ENCODE measurements at regions not wholly inside any gene's neighbourhood (a gene's known extent, or its start where the extent isn't known, plus 50 kb on each side); places are given as distances from the start of the nearest gene placed in this dataset.

DNA sequence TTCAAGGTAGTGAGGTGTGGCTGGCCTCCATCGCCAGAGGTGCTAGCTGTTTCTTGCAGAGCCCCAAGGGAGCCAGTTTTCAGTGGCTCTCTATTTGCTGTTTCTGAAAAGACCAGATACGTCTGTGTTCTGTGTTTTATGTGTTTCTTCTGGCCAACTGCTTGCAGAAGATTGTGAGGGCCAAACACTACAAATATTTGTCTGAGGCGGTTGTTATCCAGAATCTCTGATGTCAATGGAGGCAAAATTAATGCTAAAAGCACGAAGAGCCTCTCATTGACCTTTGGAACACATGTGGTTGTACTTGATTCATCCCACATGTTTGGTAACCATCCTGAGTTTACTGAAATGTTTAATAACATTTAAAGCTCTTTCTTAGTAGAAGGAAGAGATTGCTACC, 113.9 kb downstream of the CT47B1 start:
- TF ChIP-seq CTCF (conservative IDR thresholded peaks at IDR 0.05; ENCODE audit: low read depth): no peak
- no peak for DNase-seq (ENCODE audit: low spot score)
- no peak overlapping the region for H3K27ac ChIP-seq
- ChIA-PET POLR2A (ENCODE audit: low non-redundant PET) (no interaction called here), CTCF (no interaction called here)

GRCh38 chrX:120759685-120760084, 116.0 kb downstream of the CT47B1 start:
- no peak for DNase-seq (ENCODE audit: low spot score)
- POLR2A ChIA-PET (ENCODE audit: low non-redundant PET): no interaction called here
- no peak overlapping the region for H3K27ac ChIP-seq
- CTCF ChIA-PET: interaction anchor here (0.6 kb wide), 1 partner anchor 64 kb away, joined by 3 read pairs; no protein-coding TSS in a partner anchor
- no peak for TF ChIP-seq CTCF (conservative IDR thresholded peaks at IDR 0.05; ENCODE audit: low read depth)

- TF ChIP-seq CTCF (conservative IDR thresholded peaks at IDR 0.05; ENCODE audit: low read depth): no peak
- H3K27ac ChIP-seq: no peak overlapping the region
- POLR2A ChIA-PET (ENCODE audit: low non-redundant PET): no interaction called here
- no peak for DNase-seq (ENCODE audit: low spot score)
- CTCF ChIA-PET: no interaction called here
Observed at GRCh38 chrX:120755066-120755846, 120.4 kb downstream of the CT47B1 start.

DNA sequence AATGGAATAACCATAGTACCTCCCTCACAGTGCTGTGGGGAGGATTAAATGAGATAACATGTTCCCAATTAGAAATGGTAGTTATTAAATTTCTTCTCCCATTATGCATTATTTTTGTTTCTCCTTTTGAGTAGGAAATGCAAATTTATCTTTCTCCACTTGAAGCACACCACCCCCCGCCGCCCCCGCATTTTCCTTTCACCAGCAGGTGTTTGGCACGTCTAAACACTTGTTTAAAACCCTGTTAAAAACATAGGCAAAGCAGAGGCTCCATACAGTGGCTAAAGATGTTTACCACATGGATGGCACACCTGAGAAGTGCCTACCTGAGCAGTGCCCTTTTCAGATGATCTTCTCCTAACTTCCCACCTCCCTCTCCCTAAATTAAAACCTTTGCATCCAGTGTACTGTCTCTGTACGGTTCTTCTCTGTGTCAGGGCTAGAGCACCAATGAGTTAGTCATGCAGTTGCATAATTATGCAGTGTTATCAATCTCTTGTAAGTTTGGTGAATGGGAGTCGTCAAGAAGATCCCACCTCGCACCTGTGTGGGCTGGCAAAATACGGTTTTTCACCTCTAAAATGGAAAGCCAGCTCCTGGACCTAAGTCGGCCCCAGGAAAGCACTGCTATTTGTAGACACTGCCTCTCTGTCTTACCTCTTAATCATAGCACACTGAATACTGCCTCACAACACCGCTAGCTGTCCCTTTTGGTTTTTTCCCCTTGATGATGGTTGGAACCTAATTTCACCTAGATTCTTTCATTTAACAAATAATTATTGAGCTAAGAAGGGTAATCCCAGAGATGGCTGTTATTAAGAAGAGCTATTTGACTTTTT, 122.0 kb downstream of the CT47B1 start:
- no peak for DNase-seq (ENCODE audit: low spot score)
- ChIA-PET POLR2A (ENCODE audit: low non-redundant PET) (no interaction called here), CTCF (no interaction called here)
- TF ChIP-seq CTCF (conservative IDR thresholded peaks at IDR 0.05; ENCODE audit: low read depth): no peak
- H3K27ac ChIP-seq: no peak overlapping the region

DNA sequence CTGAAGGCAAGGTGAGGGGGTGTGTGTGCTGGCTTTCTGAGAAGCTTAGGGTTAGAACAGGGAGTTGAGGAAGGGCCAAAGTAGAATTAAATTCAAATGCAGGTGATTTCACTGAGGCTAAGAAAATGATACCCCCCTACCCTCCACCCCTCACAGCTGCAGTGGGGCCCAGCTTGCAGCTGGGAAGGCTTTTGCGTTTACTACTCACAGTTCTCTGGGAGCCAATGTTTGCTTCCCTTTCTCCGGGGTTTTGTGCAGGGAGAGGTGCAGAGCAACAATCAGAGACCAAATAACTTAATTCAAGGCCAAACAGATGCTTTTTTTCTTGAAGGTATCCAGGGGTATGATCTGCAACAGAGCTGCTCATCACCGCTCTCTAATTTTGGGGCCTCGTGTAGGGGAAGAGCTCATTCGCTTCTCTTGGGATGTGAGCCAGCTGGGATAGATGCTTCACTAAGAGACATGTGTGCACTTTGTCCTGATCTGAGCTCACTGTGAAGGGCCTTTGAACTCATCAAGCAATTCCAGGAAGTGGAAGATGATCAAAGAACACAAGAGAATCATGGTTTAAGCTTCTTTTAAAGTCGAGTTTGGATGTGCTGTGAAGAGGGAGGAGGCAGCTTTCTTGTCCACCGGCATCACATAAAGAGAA, 122.7 kb upstream of the C1GALT1C1 start:
- H3K27ac ChIP-seq: no peak overlapping the region
- no peak for TF ChIP-seq CTCF (conservative IDR thresholded peaks at IDR 0.05; ENCODE audit: low read depth)
- CTCF ChIA-PET: no interaction called here
- no peak for DNase-seq (ENCODE audit: low spot score)
- POLR2A ChIA-PET (ENCODE audit: low non-redundant PET): no interaction called here

DNA sequence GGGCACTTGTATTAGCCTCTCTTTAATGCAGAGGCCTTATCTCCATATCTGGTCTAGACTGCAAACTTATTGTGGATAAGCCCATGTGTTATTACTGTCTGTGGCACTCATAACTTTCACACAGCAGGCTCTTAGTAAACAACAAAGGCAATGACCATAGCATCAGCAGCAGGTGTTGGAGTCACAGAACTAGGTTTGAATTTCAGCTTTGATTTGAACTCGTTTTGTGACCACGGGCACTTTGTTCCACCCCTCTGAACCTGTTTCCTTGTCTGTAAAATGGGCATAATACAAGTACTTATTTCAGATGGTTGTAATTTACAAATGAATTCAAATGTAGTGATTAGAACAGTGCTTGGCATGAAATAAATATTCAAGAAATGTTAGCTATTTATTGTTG, 121.8 kb upstream of the C1GALT1C1 start:
- POLR2A ChIA-PET (ENCODE audit: low non-redundant PET): no interaction called here
- DNase-seq (ENCODE audit: low spot score): no peak
- no peak for TF ChIP-seq CTCF (conservative IDR thresholded peaks at IDR 0.05; ENCODE audit: low read depth)
- CTCF ChIA-PET: interaction anchor here (0.8 kb wide), 1 partner anchor 13 kb away, joined by 5 read pairs; no protein-coding TSS in a partner anchor
- no peak overlapping the region for H3K27ac ChIP-seq
